PFSK-1 (cell line): ENCODE measurements at regions not wholly inside any gene's neighbourhood (a gene's known extent, or its start where the extent isn't known, plus 50 kb on each side); places are given as distances from the start of the nearest gene placed in this dataset.

Experiments used
- FOXP2 ChIP-seq: optimal IDR thresholded peaks from 2 replicates; pipeline ENCODE3; 2011; ENCODE audit warnings: borderline replicate concordance, control low read depth, inconsistent platforms; ENCODE audit not compliant: insufficient read depth; ENCODE audit errors: extremely low read length, extremely low read depth
- POLR2AphosphoS5 ChIP-seq: IDR thresholded peaks from 2 replicates; pipeline ENCODE4 v1.6.1; 2012; ENCODE audit warnings: low read depth, mild to moderate bottlenecking, control low read depth, low read length, moderate library complexity
- SIN3A ChIP-seq: IDR thresholded peaks from 2 replicates; pipeline ENCODE4 v1.6.1; 2012; ENCODE audit warnings: mild to moderate bottlenecking, low read length, moderate library complexity, borderline replicate concordance; ENCODE audit not compliant: insufficient read depth
- TAF1 ChIP-seq: IDR thresholded peaks from 2 replicates; pipeline ENCODE4 v1.6.1; 2012; ENCODE audit warnings: low read length, control low read depth, borderline replicate concordance; ENCODE audit not compliant: insufficient read depth
- TF ChIP-seq, protein P1 (sequence below), 2 experiments: IDR thresholded peaks; 2 replicates each; pipeline versions ENCODE4 v1.6.1 to v1.8.0; 2011 to 2012; ENCODE audit warnings: low read depth in 2 of 2, low read length in 2 of 2, control low read depth in 1 of 2, inconsistent platforms in 1 of 2, mild to moderate bottlenecking in 1 of 2, moderate library complexity in 1 of 2; ENCODE audit not compliant: insufficient read depth in 1 of 2

DNA sequence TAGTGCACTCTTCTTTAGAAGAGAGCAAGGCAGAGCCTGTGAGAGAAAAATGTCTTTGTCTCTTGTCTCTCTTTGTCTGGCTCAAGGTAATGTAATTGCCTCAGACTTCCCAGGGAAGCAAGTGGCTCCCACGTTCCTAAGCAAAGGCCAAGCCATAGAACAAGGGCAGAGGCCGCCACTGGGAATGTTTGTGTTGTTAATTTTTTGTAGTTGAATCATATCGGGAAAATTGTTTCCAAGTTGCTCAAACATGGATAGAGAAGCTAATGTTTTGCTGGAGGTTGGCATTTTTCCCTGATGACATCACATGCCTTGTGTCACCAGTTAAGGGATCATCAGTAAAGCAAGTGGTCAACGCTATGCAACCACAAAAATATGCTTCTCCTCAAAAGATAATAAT, 211.5 kb upstream of the FOXA2 start:
- no peak for TF ChIP-seq SIN3A
- TF ChIP-seq POLR2AphosphoS5 = no peak
- TF ChIP-seq TAF1 = no peak
- no peak for TF ChIP-seq FOXP2
- TF ChIP-seq, protein P1, sequence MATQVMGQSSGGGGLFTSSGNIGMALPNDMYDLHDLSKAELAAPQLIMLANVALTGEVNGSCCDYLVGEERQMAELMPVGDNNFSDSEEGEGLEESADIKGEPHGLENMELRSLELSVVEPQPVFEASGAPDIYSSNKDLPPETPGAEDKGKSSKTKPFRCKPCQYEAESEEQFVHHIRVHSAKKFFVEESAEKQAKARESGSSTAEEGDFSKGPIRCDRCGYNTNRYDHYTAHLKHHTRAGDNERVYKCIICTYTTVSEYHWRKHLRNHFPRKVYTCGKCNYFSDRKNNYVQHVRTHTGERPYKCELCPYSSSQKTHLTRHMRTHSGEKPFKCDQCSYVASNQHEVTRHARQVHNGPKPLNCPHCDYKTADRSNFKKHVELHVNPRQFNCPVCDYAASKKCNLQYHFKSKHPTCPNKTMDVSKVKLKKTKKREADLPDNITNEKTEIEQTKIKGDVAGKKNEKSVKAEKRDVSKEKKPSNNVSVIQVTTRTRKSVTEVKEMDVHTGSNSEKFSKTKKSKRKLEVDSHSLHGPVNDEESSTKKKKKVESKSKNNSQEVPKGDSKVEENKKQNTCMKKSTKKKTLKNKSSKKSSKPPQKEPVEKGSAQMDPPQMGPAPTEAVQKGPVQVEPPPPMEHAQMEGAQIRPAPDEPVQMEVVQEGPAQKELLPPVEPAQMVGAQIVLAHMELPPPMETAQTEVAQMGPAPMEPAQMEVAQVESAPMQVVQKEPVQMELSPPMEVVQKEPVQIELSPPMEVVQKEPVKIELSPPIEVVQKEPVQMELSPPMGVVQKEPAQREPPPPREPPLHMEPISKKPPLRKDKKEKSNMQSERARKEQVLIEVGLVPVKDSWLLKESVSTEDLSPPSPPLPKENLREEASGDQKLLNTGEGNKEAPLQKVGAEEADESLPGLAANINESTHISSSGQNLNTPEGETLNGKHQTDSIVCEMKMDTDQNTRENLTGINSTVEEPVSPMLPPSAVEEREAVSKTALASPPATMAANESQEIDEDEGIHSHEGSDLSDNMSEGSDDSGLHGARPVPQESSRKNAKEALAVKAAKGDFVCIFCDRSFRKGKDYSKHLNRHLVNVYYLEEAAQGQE (IDR thresholded peaks at IDR 0.05; ENCODE audit: insufficient read depth in 1 of 2, low read depth in 2 of 2, low read length in 2 of 2) = no peak

DNA sequence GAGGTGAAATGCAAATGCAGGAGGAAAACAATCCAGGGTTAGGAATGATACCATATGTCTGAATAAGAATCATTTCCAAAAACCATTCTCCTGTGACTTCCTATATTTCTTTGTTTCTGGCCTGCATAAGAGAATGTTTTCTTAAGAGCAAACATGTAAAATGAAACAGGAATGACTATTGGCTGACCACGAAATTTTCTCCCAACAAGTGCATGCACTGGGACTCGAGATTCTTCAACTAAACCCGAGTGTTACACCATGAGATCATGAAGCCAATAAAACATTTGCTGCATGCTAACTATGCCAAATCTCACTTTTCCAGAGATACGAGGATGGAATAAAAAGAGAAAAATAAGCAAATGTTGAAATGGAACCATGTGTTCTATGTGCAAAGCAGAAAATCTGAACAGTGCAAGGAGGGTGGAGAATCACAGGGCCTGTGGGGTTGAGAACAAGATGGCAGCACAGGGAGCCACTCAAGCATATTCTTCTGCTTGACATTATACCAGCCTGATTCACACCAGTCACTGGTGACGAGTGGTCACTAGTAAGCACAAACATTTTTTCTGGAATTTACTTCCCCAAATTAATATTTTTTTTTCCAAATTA, 212.2 kb upstream of the FOXA2 start:
- TF ChIP-seq POLR2AphosphoS5 (no peak), FOXP2 (no peak), TAF1 (no peak), SIN3A (no peak)

DNA sequence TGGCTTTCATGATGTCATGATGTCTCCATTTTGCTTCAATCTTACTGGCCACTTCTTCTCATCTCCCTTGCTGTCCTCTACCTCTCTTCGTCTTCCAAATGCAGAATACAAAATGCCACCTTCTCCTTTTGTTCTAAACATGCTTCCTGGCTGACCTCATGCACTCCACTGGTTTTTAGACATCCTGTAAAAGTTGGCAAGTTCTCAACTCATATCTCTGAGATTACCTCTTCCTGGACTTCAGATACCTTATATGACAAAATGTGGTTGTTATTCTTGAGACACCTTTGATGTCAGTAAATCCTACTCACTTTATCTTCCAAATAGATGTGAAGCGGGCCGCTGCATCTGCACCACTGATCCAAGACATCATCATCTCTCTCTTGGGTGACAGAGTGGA, 212.7 kb upstream of the FOXA2 start:
- TF ChIP-seq, protein P1 (IDR thresholded peaks at IDR 0.05; ENCODE audit: insufficient read depth in 1 of 2, low read depth in 2 of 2, low read length in 2 of 2) = no peak
- TF ChIP-seq FOXP2 = no peak
- TF ChIP-seq POLR2AphosphoS5 = no peak
- TF ChIP-seq SIN3A = no peak
- TF ChIP-seq TAF1 = no peak

DNA sequence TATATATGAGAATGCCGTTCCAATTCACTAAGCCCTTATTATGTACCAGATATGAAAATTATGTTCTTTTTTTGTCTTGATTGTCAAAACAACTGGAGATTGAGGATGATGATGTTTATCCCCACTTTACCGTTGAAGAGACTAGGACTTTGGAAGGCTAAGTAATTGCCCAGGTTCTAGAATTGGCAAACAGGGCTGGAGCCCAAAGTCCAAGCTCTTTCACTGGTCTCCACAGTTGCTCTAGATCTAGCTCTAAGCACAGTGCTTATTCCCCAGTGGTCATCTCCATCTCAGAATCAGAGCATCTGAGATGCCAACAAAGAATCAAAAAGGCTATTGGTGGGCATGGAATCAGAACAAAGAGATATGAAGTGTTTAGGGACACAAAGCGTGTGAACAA, 215.3 kb upstream of the FOXA2 start:
- no peak for TF ChIP-seq POLR2AphosphoS5
- TF ChIP-seq, protein P1 (IDR thresholded peaks at IDR 0.05; ENCODE audit: insufficient read depth in 1 of 2, low read depth in 2 of 2, low read length in 2 of 2) = no peak
- TF ChIP-seq SIN3A = no peak
- no peak for TF ChIP-seq FOXP2
- TF ChIP-seq TAF1 = no peak

DNA sequence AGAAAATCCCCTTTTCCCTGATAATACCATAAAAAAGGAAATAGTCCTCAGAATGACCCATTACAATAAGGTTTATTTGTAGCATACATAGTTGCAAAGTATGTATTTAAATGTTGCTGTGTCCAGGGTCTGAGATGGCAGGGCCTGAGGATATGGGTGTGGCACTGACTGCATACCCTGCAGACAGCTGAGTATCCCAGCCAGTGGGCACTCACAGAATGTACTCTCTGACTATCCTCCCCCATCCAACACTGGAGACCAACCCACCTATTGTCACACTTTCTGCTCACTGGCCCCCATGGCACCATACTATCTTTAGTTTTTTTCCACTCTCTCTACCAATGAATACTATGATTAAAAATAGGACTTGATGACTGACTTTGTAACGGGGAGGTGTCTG, 215.8 kb upstream of the FOXA2 start:
- no peak for TF ChIP-seq FOXP2

DNA sequence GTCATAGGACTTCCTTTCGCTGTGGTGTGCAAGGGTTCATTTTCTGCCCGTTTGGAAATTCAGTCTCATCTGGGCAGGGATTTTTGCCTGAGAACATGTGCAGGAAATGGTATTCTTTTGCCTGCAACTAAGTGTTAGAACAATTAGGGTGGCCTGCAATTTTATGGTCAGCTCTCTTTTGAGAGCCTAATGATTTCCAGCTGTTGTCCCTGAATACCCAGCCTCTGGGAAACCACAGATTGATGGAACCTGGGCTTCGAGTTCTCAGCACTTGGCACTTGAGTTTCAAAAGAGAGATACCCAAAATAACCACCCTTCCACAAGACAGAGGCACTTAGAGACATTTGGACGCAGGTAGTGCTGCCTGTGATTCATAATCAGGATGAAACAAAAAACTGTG, 217.2 kb upstream of the FOXA2 start:
- TF ChIP-seq SIN3A = no peak
- TF ChIP-seq POLR2AphosphoS5 = no peak
- no peak for TF ChIP-seq FOXP2
- TF ChIP-seq TAF1 = no peak
- TF ChIP-seq, protein P1 (IDR thresholded peaks at IDR 0.05; ENCODE audit: insufficient read depth in 1 of 2, low read depth in 2 of 2, low read length in 2 of 2) = no peak
